ENCODE measurements at regions not wholly inside any gene's neighbourhood (a gene's known extent, or its start where the extent isn't known, plus 50 kb on each side); places are given as distances from the start of the nearest gene placed in this dataset.

- no peak for DNase-seq
These were observed 265.5 kb upstream of the PCSK5 start for GRCh38 chr9:75624998-75625397.

- no peak for DNase-seq
These were observed 263.6 kb upstream of the PCSK5 start for GRCh38 chr9:75626860-75627259.

- DNase-seq, result no peak
These were observed 261.5 kb upstream of the PCSK5 start for GRCh38 chr9:75628952-75629351.

- DNase-seq, result no peak
These were observed 256.9 kb upstream of the PCSK5 start for GRCh38 chr9:75633451-75634057.

GRCh38 chr9:75636427-75637045 lies 253.9 kb upstream of the PCSK5 start:
- no peak for DNase-seq

GRCh38 chr9:75639971-75640610 lies 250.4 kb upstream of the PCSK5 start:
- no peak for DNase-seq

GRCh38 chr9:75642522-75642921 lies 248.0 kb upstream of the PCSK5 start:
- no peak for DNase-seq

- peak; percentile 96 for DNase-seq
These were observed 245.8 kb upstream of the PCSK5 start for GRCh38 chr9:75644649-75645048.

GRCh38 chr9:75648034-75648433 lies 242.4 kb upstream of the PCSK5 start:
- DNase-seq, result no peak

GRCh38 chr9:75649060-75649459 lies 241.4 kb upstream of the PCSK5 start:
- no peak for DNase-seq

GRCh38 chr9:75651709-75652108 lies 238.8 kb upstream of the PCSK5 start:
- no peak for DNase-seq

GRCh38 chr9:75653335-75653734 lies 237.1 kb upstream of the PCSK5 start:
- DNase-seq, result no peak

GRCh38 chr9:75653750-75654149 lies 236.7 kb upstream of the PCSK5 start:
- DNase-seq, result no peak

- no peak for DNase-seq
These were observed 233.5 kb upstream of the PCSK5 start for GRCh38 chr9:75657015-75657414.

GRCh38 chr9:75658301-75658905 lies 232.1 kb upstream of the PCSK5 start:
- DNase-seq, result no peak

GRCh38 chr9:75664597-75664996 lies 225.9 kb upstream of the PCSK5 start:
- peak; percentile 82 for DNase-seq

GRCh38 chr9:75666856-75667554 lies 223.5 kb upstream of the PCSK5 start:
- no peak for DNase-seq

- peak; percentile 25 for DNase-seq
These were observed 220.8 kb upstream of the PCSK5 start for GRCh38 chr9:75669721-75670120.

- no peak for DNase-seq
These were observed 219.1 kb upstream of the PCSK5 start for GRCh38 chr9:75671354-75671753.

- no peak for DNase-seq
These were observed 218.0 kb upstream of the PCSK5 start for GRCh38 chr9:75672478-75672877.

GRCh38 chr9:75683591-75683990 lies 206.9 kb upstream of the PCSK5 start:
- no peak for DNase-seq

- no peak for DNase-seq
These were observed 205.4 kb upstream of the PCSK5 start for GRCh38 chr9:75685062-75685461.

GRCh38 chr9:75687359-75687953 lies 203.0 kb upstream of the PCSK5 start:
- DNase-seq, result no peak

Measured in NCI-H345 (cell line).